ENCODE measurements at regions not wholly inside any gene's neighbourhood (a gene's known extent, or its start where the extent isn't known, plus 50 kb on each side); places are given as distances from the start of the nearest gene placed in this dataset.

DNA sequence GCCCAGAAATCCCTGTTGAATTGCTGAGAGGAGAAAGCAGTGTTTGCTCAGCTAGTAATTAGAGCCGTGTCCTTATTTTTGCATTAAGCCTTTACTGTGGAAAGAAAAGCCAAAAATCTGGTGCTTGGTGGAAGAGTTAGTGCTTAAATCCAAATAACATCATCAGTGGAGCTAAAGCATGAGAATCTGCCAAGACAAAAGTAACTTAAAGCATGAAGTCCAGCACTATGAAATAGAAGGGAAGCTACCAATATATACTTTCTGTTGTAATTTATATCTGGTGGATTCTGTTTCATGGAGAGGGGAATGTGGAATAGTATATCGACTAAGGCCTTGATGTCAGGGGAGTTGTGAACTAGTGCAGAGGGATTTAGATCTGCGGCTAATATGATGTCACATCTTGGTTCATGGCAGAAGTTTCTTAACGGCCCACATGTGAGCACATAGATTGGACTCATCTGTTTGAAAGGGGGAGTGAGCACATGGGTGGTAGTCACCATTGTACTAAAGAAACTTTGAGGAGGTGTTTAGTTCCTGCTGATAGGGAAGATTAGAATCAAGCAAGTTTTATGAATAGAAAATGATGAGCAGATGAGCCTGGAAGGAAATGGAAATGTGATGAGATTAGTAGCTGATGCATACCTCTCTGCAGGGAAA, 224.4 kb upstream of the MTNR1B start:
- in situ Hi-C loops (cut with MboI), result no loop called here
- intact Hi-C loops (cut with micrococcal nuclease), result no loop called here
- no TSS peak for BruUV-seq (replicated peaks)
- TF ChIP-seq, protein P1, sequence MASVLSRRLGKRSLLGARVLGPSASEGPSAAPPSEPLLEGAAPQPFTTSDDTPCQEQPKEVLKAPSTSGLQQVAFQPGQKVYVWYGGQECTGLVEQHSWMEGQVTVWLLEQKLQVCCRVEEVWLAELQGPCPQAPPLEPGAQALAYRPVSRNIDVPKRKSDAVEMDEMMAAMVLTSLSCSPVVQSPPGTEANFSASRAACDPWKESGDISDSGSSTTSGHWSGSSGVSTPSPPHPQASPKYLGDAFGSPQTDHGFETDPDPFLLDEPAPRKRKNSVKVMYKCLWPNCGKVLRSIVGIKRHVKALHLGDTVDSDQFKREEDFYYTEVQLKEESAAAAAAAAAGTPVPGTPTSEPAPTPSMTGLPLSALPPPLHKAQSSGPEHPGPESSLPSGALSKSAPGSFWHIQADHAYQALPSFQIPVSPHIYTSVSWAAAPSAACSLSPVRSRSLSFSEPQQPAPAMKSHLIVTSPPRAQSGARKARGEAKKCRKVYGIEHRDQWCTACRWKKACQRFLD (CRISPR knock-in tag; IDR thresholded peaks at IDR 0.05), result no peak
- no peak for TF ChIP-seq SP2 (IDR thresholded peaks at IDR 0.05; ENCODE audit: extremely low read depth, low read depth, low read length, poor library complexity, severe bottlenecking)
- no peak for TF ChIP-seq THRAP3 (IDR thresholded peaks at IDR 0.05; ENCODE audit: borderline replicate concordance)
- TF ChIP-seq TSC22D4 (tag; IDR thresholded peaks at IDR 0.05), result no peak
- ATAC-seq (no peak), DNase-seq (ENCODE audit: extremely low read depth in 1 of 4, low spot score in 3 of 4) (no peak), FAIRE-seq (no peak)
- CTCF ChIA-PET (ENCODE audit: low intra/inter-chr PET ratio), result no interaction called here
- Histone ChIP-seq H3K4me1 (replicated peaks in 1 of 2; ENCODE audit: control insufficient read depth in 2 of 2, insufficient read depth in 2 of 2, low read length in 2 of 2) (no peaks in the 10 kb centered on the region), H4K20me1 (replicated peaks; ENCODE audit: control insufficient read depth, insufficient read depth, low read length) (no peaks in the 10 kb centered on the region), H3K9ac (ENCODE audit: insufficient read depth in 1 of 2, low read depth in 2 of 2, low read length in 2 of 2) (no peak overlapping the region), H3K4me3 (no peak overlapping the region), H3K27ac (ENCODE audit: extremely low read depth, low read depth, low read length) (no peak overlapping the region), H2AFZ (ENCODE audit: low read depth, low read length) (no peak overlapping the region), H3K9me1 (ENCODE audit: control insufficient read depth, insufficient read depth, low read length) (no peaks in the 10 kb centered on the region), H3K36me3 (ENCODE audit: control insufficient read depth, insufficient read depth, low read length) (no peaks in the 10 kb centered on the region), H3K27me3 (ENCODE audit: control insufficient read depth in 2 of 2, insufficient read depth in 2 of 2, low read length in 2 of 2) (no peaks in the 10 kb centered on the region), H3K9me3 (replicated peaks; ENCODE audit: control insufficient read depth, insufficient read depth, low read depth, low read length) (no peaks in the 10 kb centered on the region), H3K79me2 (ENCODE audit: control insufficient read depth, insufficient read depth, low read length) (no peaks in the 10 kb centered on the region), H3K4me2 (ENCODE audit: insufficient read depth, low read length) (no peak overlapping the region)
- WGBS (ENCODE audit: insufficient coverage, low coverage, missing lambda C conversion rate), result 0% methylated on average over 4 of the region's 4 CpGs
- POLR2A ChIA-PET, result interaction anchor here (0.7 kb wide), 1 partner anchor 29 kb away, joined by 4 read pairs; no protein-coding TSS in a partner anchor

Measured in K562 (cell line).